AG09309 (cell line): ENCODE measurements at regions not wholly inside any gene's neighbourhood (a gene's known extent, or its start where the extent isn't known, plus 50 kb on each side); places are given as distances from the start of the nearest gene placed in this dataset.
"Not testable (repeated sequence)": the region's sequence is repeated elsewhere in the genome, so short reads cannot be mapped to it uniquely, and the experiment has no call there.

Experiments used
- DNase-seq: peaks from one replicate; pipeline ENCODE4 v3.0.0-alpha.2; 2010; ENCODE audit warnings: low read depth
- H3K4me3 ChIP-seq: 2 replicates; pipeline ENCODE4 v1.5.1; 2011; ENCODE audit warnings: mild to moderate bottlenecking, low read depth, low read length, moderate library complexity; ENCODE audit not compliant: control insufficient read depth
- CTCF ChIP-seq: IDR thresholded peaks from 2 replicates; pipeline ENCODE4 v1.5.1; 2011; ENCODE audit warnings: mild to moderate bottlenecking, low read depth, low read length, inconsistent platforms; ENCODE audit not compliant: insufficient read depth, control insufficient read depth; ENCODE audit errors: missing control alignments

GRCh38 chr5:161009194-161009593 lies 157.2 kb upstream of the ATP10B start:
- H3K4me3 ChIP-seq: no peak overlapping the region
- no peak for TF ChIP-seq CTCF
- DNase-seq: no peak

- DNase-seq: no peak
- no peak for TF ChIP-seq CTCF
- H3K4me3 ChIP-seq: no peak overlapping the region
These were observed 155.9 kb upstream of the ATP10B start for GRCh38 chr5:161007879-161008278.

- TF ChIP-seq CTCF: no peak
- no peak for DNase-seq
- H3K4me3 ChIP-seq: no peak overlapping the region
These were observed 150.6 kb upstream of the ATP10B start for GRCh38 chr5:161002571-161003074.

GRCh38 chr5:161001604-161002003 lies 149.6 kb upstream of the ATP10B start:
- no peak for TF ChIP-seq CTCF
- no peak for DNase-seq

GRCh38 chr5:161001142-161001541 lies 149.1 kb upstream of the ATP10B start:
- not testable (repeated sequence) for H3K4me3 ChIP-seq

More at GRCh38 chr5:161001604-161002003, 149.6 kb upstream of the ATP10B start:
- H3K4me3 ChIP-seq: no peak overlapping the region

GRCh38 chr5:160991205-160991604 lies 139.2 kb upstream of the ATP10B start:
- H3K4me3 ChIP-seq: no peak overlapping the region
- no peak for DNase-seq
- no peak for TF ChIP-seq CTCF

More at GRCh38 chr5:161001142-161001541, 149.1 kb upstream of the ATP10B start:
- DNase-seq: not testable (repeated sequence)

- no peak for DNase-seq
- no peak for TF ChIP-seq CTCF
- no peak overlapping the region for H3K4me3 ChIP-seq
These were observed 127.4 kb upstream of the ATP10B start for GRCh38 chr5:160979385-160979784.
